ENCODE measurements at regions not wholly inside any gene's neighbourhood (a gene's known extent, or its start where the extent isn't known, plus 50 kb on each side); places are given as distances from the start of the nearest gene placed in this dataset.

DNA sequence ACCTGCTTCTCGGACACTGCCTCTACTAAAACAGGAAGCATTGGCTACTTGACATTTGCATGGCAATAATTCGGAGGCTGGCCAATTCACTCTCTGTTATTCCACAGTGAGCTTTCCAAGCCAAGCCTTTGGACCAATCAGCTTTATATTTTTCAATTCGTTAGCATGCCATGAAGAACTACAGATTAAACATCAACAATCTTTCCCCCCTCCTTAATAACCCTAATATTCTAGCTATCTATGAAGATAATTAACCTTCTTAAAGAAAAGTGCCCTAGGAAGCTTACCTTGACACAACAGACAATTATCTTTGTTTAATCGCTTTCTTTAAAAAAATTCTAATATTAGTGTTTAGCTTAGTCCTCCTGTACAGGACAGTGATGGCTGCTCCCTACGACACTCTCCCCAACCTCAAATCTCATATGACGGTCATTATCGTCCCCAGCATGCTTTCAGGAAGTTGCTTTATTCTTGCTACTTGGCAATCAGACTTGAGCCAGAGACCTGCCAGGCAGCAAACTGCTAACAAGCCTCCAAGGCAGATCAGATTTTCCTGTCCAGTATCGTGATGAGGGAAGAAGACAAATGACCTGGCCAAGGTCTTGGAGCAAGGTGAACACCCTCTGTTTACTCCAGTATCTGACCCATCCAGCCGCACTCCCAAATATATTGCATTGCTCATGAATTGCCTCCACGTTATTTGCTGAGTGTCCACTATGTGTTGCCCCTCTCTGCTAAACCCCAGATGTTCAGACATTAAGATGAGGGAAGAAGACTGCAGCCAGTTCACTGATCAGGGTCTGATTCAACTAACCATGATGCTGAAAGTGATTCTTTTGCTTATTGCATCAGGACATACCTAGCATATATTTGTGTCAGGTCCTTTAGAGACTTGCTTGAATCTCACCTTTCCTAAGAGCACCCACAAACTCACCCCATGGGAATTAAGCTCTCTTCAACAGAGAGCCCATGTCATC lies 68.1 kb upstream of the LPP start:
- TF ChIP-seq POLR2AphosphoS5 (IDR thresholded peaks at IDR 0.05; ENCODE audit: low read depth, low read length) (no peak), TAF1 (IDR thresholded peaks at IDR 0.05; ENCODE audit: borderline replicate concordance, low read depth, low read length) (no peak), POLR2A (IDR thresholded peaks at IDR 0.05; ENCODE audit: low read depth, low read length) (no peak)
